ENCODE measurements at regions not wholly inside any gene's neighbourhood (a gene's known extent, or its start where the extent isn't known, plus 50 kb on each side); places are given as distances from the start of the nearest gene placed in this dataset.

- Histone ChIP-seq H3K4me3 (no peak overlapping the region), H3K9me3 (no peaks in the 10 kb centered on the region), H3K27ac (peak overlapping the region in 1 of 2 donors; percentile 64), H3K4me1 (peaks cover 52% of the 10 kb centered on the region), H3K36me3 (ENCODE audit: low read depth, missing control alignments) (no peaks in the 10 kb centered on the region), H3K27me3 (no peaks in the 10 kb centered on the region)
- 58 to 59% methylated on average over 5 of the region's 5 CpGs for WGBS, 2 donors
- DNase-seq = no peak
- TF ChIP-seq CTCF (IDR thresholded peaks at IDR 0.05) = no peak
- no peak for TF ChIP-seq POLR2A (IDR thresholded peaks at IDR 0.05)
- intact Hi-C loops (cut with DNase I; ENCODE audit: low total_unique reads) = no loop called here
These were observed 275.1 kb upstream of the KLF14 start for GRCh38 chr7:131008840-131009711.

- no peak for TF ChIP-seq POLR2A (IDR thresholded peaks at IDR 0.05)
- no peak for TF ChIP-seq CTCF (IDR thresholded peaks at IDR 0.05)
- Histone ChIP-seq H3K9me3 (no peaks in the 10 kb centered on the region), H3K27ac (no peak overlapping the region), H3K36me3 (ENCODE audit: low read depth, missing control alignments) (no peaks in the 10 kb centered on the region), H3K4me1 (peaks cover 52% of the 10 kb centered on the region), H3K4me3 (no peak overlapping the region), H3K27me3 (no peaks in the 10 kb centered on the region)
- 88 to 92% methylated on average over 12 of the region's 12 CpGs for WGBS, 2 donors
- intact Hi-C loops (cut with DNase I; ENCODE audit: low total_unique reads) = no loop called here
- no peak for DNase-seq
These were observed 276.2 kb upstream of the KLF14 start for GRCh38 chr7:131010029-131010716.

- peaks cover 52% of the 10 kb centered on the region for H3K4me1 ChIP-seq
- DNase-seq = no peak
- H3K27me3 ChIP-seq = no peaks in the 10 kb centered on the region
- intact Hi-C loops (cut with DNase I; ENCODE audit: low total_unique reads) = no loop called here
- no peaks in the 10 kb centered on the region for H3K9me3 ChIP-seq
- no peaks in the 10 kb centered on the region for H3K36me3 ChIP-seq (ENCODE audit: low read depth, missing control alignments)
- H3K27ac ChIP-seq = peak overlapping the region; percentile 34 to 41
- H3K4me3 ChIP-seq = no peak overlapping the region
- TF ChIP-seq POLR2A (IDR thresholded peaks at IDR 0.05) = no peak
- TF ChIP-seq CTCF (IDR thresholded peaks at IDR 0.05) = no peak
- WGBS, 2 donors = 65 to 66% methylated on average over 6 of the region's 6 CpGs
These were observed 276.9 kb upstream of the KLF14 start for GRCh38 chr7:131010717-131011431.

- intact Hi-C loops (cut with DNase I; ENCODE audit: low total_unique reads) = no loop called here
- H3K36me3 ChIP-seq (ENCODE audit: low read depth, missing control alignments) = no peaks in the 10 kb centered on the region
- H3K27me3 ChIP-seq = no peaks in the 10 kb centered on the region
- H3K9me3 ChIP-seq = no peaks in the 10 kb centered on the region
- peaks cover 52% of the 10 kb centered on the region for H3K4me1 ChIP-seq
- WGBS, 2 donors = 56 to 62% methylated on average over 4 of the region's 4 CpGs
- peak overlapping the region; percentile 34 to 41 for H3K27ac ChIP-seq
- TF ChIP-seq POLR2A (IDR thresholded peaks at IDR 0.05) (no peak), CTCF (IDR thresholded peaks at IDR 0.05) (no peak)
- H3K4me3 ChIP-seq = no peak overlapping the region
- no peak for DNase-seq
These were observed 277.4 kb upstream of the KLF14 start for GRCh38 chr7:131011432-131011742.

Data from testis (tissue), 2 donors.